H9 (cell line): ENCODE measurements at regions not wholly inside any gene's neighbourhood (a gene's known extent, or its start where the extent isn't known, plus 50 kb on each side); places are given as distances from the start of the nearest gene placed in this dataset.

Source experiments
- DNase-seq: peaks from one replicate; pipeline ENCODE4 v3.0.0-alpha.2; 2017
- H2AFZ ChIP-seq: one replicate; pipeline ENCODE4 v1.6.1; 2013; ENCODE audit warnings: mild to moderate bottlenecking, low read length, control low read depth, moderate library complexity
- H2AK5ac ChIP-seq: 2 replicates; pipeline ENCODE4 v1.6.1; 2013; ENCODE audit warnings: low read length, control low read depth, mixed read lengths; ENCODE audit not compliant: insufficient read length
- H2BK120ac ChIP-seq: one replicate; pipeline ENCODE4 v1.6.1; 2013; ENCODE audit warnings: low read depth, mild to moderate bottlenecking, low read length, control low read depth, inconsistent platforms; ENCODE audit not compliant: poor library complexity, severe bottlenecking
- H2BK12ac ChIP-seq: 2 replicates; pipeline ENCODE4 v1.6.1; 2013; ENCODE audit warnings: low read length, control low read depth, mixed read lengths, low read depth; ENCODE audit not compliant: insufficient read length
- H2BK15ac ChIP-seq: 2 replicates; pipeline ENCODE4 v1.6.1; 2013; ENCODE audit warnings: low read depth, low read length, control low read depth
- H2BK20ac ChIP-seq: one replicate; pipeline ENCODE4 v1.6.1; 2013; ENCODE audit warnings: low read depth, mild to moderate bottlenecking, low read length, control low read depth, inconsistent platforms; ENCODE audit not compliant: poor library complexity, severe bottlenecking
- H2BK5ac ChIP-seq: 2 replicates; pipeline ENCODE4 v1.6.1; 2013; ENCODE audit warnings: low read length, control low read depth, mixed read lengths; ENCODE audit not compliant: insufficient read length
- H3K14ac ChIP-seq: 2 replicates; pipeline ENCODE4 v1.6.1; 2013; ENCODE audit warnings: low read length, control low read depth; ENCODE audit not compliant: insufficient read depth
- H3K18ac ChIP-seq: 2 replicates; pipeline ENCODE4 v1.6.1; 2013; ENCODE audit warnings: low read depth, mild to moderate bottlenecking, mixed read lengths, low read length, control low read depth; ENCODE audit not compliant: insufficient read length
- H3K23ac ChIP-seq: 2 replicates; pipeline ENCODE4 v1.6.1; 2013; ENCODE audit warnings: low read length, control low read depth, mixed read lengths, low read depth; ENCODE audit not compliant: insufficient read length
- H3K23me2 ChIP-seq: 2 replicates; pipeline ENCODE4 v1.6.1; 2013; ENCODE audit warnings: low read depth, mild to moderate bottlenecking, mixed read lengths, low read length, control low read depth; ENCODE audit not compliant: insufficient read length, poor library complexity, severe bottlenecking
- H3K27ac ChIP-seq: 2 replicates; pipeline ENCODE4 v1.5.1; 2013; ENCODE audit warnings: low read length, control low read depth, mixed read lengths, low read depth; ENCODE audit not compliant: insufficient read length
- H3K27me3 ChIP-seq: 2 replicates; pipeline ENCODE4 v1.6.1; 2013; ENCODE audit warnings: low read length, control low read depth, inconsistent platforms; ENCODE audit not compliant: insufficient read depth
- H3K4ac ChIP-seq: 2 replicates; pipeline ENCODE4 v1.6.1; 2013; ENCODE audit warnings: low read depth, mild to moderate bottlenecking, control low read depth, inconsistent platforms, low read length, moderate library complexity
- H3K4me1 ChIP-seq: 2 replicates; pipeline ENCODE4 v1.6.1; 2013; ENCODE audit warnings: low read length, control low read depth, inconsistent platforms; ENCODE audit not compliant: insufficient read depth
- H3K4me2 ChIP-seq: 2 replicates; pipeline ENCODE4 v1.6.1; 2013; ENCODE audit warnings: low read length, control low read depth, mixed read lengths; ENCODE audit not compliant: insufficient read length, insufficient read depth
- H3K56ac ChIP-seq: 2 replicates; pipeline ENCODE4 v1.6.1; 2013; ENCODE audit warnings: low read depth, mild to moderate bottlenecking, mixed read lengths, low read length, control low read depth; ENCODE audit not compliant: insufficient read length
- H3K79me1 ChIP-seq: 2 replicates; pipeline ENCODE4 v1.6.1; 2013; ENCODE audit warnings: low read depth, mild to moderate bottlenecking, moderate library complexity, low read length, control low read depth, inconsistent platforms; ENCODE audit not compliant: insufficient read depth, poor library complexity, severe bottlenecking
- H3K79me2 ChIP-seq: 2 replicates; pipeline ENCODE4 v1.6.1; 2013; ENCODE audit warnings: low read length, control low read depth, inconsistent platforms; ENCODE audit not compliant: insufficient read depth
- H3K9ac ChIP-seq: 2 replicates; pipeline ENCODE4 v1.6.1; 2013; ENCODE audit warnings: low read length, control low read depth, mixed read lengths; ENCODE audit not compliant: insufficient read length; ENCODE audit errors: extremely low read depth
- H3K9me3 ChIP-seq: one replicate; pipeline ENCODE4 v1.6.1; 2013; ENCODE audit warnings: low read depth, low read length, inconsistent platforms; ENCODE audit not compliant: control insufficient read depth
- H3T11ph ChIP-seq: one replicate; pipeline ENCODE4 v1.6.1; 2013; ENCODE audit warnings: mild to moderate bottlenecking, low read length, control low read depth, inconsistent platforms
- H4K20me1 ChIP-seq: one replicate; pipeline ENCODE4 v1.6.1; 2013; ENCODE audit not compliant: control insufficient read depth, insufficient read length, insufficient read depth
- H4K5ac ChIP-seq: 2 replicates; pipeline ENCODE4 v1.6.1; 2013; ENCODE audit warnings: low read depth, mild to moderate bottlenecking, mixed read lengths, low read length, control low read depth; ENCODE audit not compliant: insufficient read length
- H4K8ac ChIP-seq: replicated peaks from 2 replicates; pipeline ENCODE4 v1.6.1; 2013; ENCODE audit warnings: low read length, control low read depth, mixed read lengths, low read depth; ENCODE audit not compliant: insufficient read length
- H4K91ac ChIP-seq: 2 replicates; pipeline ENCODE4 v1.6.1; 2013; ENCODE audit warnings: low read depth, mild to moderate bottlenecking, moderate library complexity, mixed read lengths, low read length, control low read depth; ENCODE audit not compliant: insufficient read length
- H3K27ac Mint-ChIP-seq, 3 experiments: 2 replicates in 2 of 3; 3 replicates in 1 of 3; pipeline ENCODE4 v1.8.0; 2020 to 2021; ENCODE audit warnings: mixed read lengths in 3 of 3, mild to moderate bottlenecking in 1 of 3, moderate library complexity in 1 of 3
- H3K27me3 Mint-ChIP-seq: 2 replicates; pipeline ENCODE4 v1.8.0; 2021; ENCODE audit warnings: low read depth, mild to moderate bottlenecking, moderate library complexity, mixed read lengths
- H3K36me3 Mint-ChIP-seq, 3 experiments: 2 replicates in 2 of 3; 3 replicates in 1 of 3; pipeline ENCODE4 v1.8.0; 2020 to 2021; ENCODE audit warnings: low read depth in 3 of 3, mixed read lengths in 3 of 3; ENCODE audit not compliant: insufficient read depth in 1 of 3
- H3K4me1 Mint-ChIP-seq, 2 experiments: 2 replicates each; pipeline ENCODE4 v1.8.0; 2020; ENCODE audit warnings: mixed read lengths in 2 of 2
- H3K4me3 Mint-ChIP-seq, 2 experiments: 2 replicates in 1 of 2; 3 replicates in 1 of 2; pipeline ENCODE4 v1.8.0; 2020 to 2021; ENCODE audit warnings: mild to moderate bottlenecking in 2 of 2, mixed read lengths in 2 of 2, moderate library complexity in 1 of 2
- H3K9me3 Mint-ChIP-seq, 2 experiments: 2 replicates in 1 of 2; 3 replicates in 1 of 2; pipeline ENCODE4 v1.8.0; 2020; ENCODE audit warnings: mild to moderate bottlenecking in 2 of 2, mixed read lengths in 2 of 2, moderate library complexity in 1 of 2
- CTCF ChIP-seq: fragments of 200-600 bp; sonication (generic); conservative IDR thresholded peaks from 3 replicates; pipeline ENCODE4 v1.8.0; 2021; ENCODE audit warnings: antibody characterized with exemption, mild to moderate bottlenecking
- WGBS: extraction: QIAGEN DNeasy Blood & Tissue Kit; methylation state at CpG from one replicate; pipeline ENCODE4 v1.1.7; 2013; ENCODE audit warnings: missing lambda C conversion rate, low lambda C conversion rate, mixed read lengths; ENCODE audit not compliant: insufficient read length; ENCODE audit errors: extremely low coverage; 5-methylcytosine and 5-hydroxymethylcytosine counted together

- H2BK20ac ChIP-seq = no peak overlapping the region
- no peaks in the 10 kb centered on the region for H4K20me1 ChIP-seq
- H2AK5ac ChIP-seq = no peak overlapping the region
- H2BK120ac ChIP-seq = no peak overlapping the region
- Mint-ChIP-seq H3K9me3 (no peaks in the 10 kb centered on the region; a peak in 1 of 5 replicates), H3K36me3 (no peaks in the 10 kb centered on the region), H3K4me3 (no peak overlapping the region), H3K27ac (no peak overlapping the region), H3K4me1 (peaks cover 13 to 20% of the 10 kb centered on the region in 2 experiments), H3K27me3 (peaks cover 2% of the 10 kb centered on the region; the same call in 1 of the 2 replicates)
- H4K8ac ChIP-seq = no peak overlapping the region
- H3K23ac ChIP-seq = no peak overlapping the region
- no peaks in the 10 kb centered on the region for H3K9me3 ChIP-seq
- H3T11ph ChIP-seq = no peak overlapping the region
- H3K14ac ChIP-seq = no peak overlapping the region
- no peaks in the 10 kb centered on the region for H3K79me2 ChIP-seq
- no peak overlapping the region for H2BK15ac ChIP-seq
- no peak overlapping the region for H3K27ac ChIP-seq
- no peaks in the 10 kb centered on the region for H3K23me2 ChIP-seq
- peaks cover 5% of the 10 kb centered on the region; the same call in 1 of the 2 replicates for H3K4me1 ChIP-seq
- no peak for TF ChIP-seq CTCF
- no peak overlapping the region for H2AFZ ChIP-seq
- no peak overlapping the region for H3K4ac ChIP-seq
- H2BK5ac ChIP-seq = no peak overlapping the region
- no peaks in the 10 kb centered on the region for H3K79me1 ChIP-seq
- no peak overlapping the region for H3K18ac ChIP-seq
- no peak overlapping the region for H4K91ac ChIP-seq
- H3K27me3 ChIP-seq = no peaks in the 10 kb centered on the region
- no CpG with 5 or more reads among the region's 3 CpGs for WGBS
- no peak overlapping the region for H3K4me2 ChIP-seq
- no peak overlapping the region for H4K5ac ChIP-seq
- no peak for DNase-seq
- no peak overlapping the region for H3K9ac ChIP-seq
- no peak overlapping the region for H3K56ac ChIP-seq
- H2BK12ac ChIP-seq = no peak overlapping the region
Measured at GRCh38 chr7:142582351-142582750, 166.9 kb upstream of the PRSS1 start.
